Right renal cortex interstitium (tissue), 3 donors: ENCODE measurements at regions not wholly inside any gene's neighbourhood (a gene's known extent, or its start where the extent isn't known, plus 50 kb on each side); places are given as distances from the start of the nearest gene placed in this dataset.

Source experiments
- DNase-seq, 3 donors: peaks; one replicate each; pipeline ENCODE4 v3.0.0-alpha.2; 2013; ENCODE audit warnings: low read depth in 3 of 3, low spot score in 2 of 3

DNA sequence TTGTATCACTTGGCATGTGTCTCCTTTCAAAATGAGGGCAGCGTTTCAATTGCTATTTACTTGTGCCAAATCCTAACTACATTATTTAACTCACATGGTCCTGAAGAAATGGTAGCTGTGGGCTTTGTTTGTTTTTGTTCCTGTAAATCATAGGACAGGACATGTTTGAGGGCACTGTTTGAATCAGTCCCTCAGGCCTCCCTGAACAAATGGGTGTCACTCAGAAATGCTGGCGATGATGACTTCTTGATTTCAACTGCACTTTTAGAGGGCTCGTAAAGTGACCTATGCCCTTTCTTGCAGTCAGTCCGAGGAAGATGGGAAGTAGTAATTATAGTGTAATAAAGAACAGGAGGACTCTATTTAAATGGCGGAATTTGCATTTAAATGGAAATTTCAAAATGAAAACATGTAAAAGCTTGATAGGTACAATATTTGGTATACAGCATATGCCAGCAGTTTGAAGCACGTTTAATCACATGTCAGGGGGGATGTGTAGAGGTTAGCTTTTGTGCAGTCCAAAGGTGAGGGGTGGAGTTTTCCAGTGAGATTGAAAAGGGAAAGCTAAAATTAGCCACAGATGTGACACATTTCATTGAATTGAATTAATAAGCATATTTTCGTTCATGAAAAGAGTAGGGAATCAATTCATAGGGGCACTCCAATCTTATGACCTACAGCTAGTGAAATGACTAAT lies 1958.7 kb upstream of the IGFBP7 start:
- no peak for DNase-seq

DNA sequence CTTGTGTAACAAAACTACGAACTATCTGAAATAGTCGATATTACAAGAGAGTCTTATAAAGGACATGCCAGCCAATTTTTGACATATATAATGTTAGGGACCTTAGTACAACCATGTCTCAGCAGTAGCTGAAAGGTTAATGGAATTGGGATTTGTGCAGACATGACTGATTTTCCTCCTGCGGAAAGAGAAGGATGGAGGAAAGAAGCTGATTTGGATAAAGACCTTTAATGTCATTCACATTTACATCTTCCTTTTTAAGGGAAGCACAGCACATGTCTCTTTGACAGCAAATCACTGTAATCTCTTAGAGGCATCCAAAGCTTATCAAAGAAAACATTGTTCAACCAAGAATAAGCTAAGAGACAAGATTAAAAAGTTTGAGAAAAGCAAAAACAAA lies 1976.2 kb upstream of the IGFBP7 start:
- no peak for DNase-seq

DNA sequence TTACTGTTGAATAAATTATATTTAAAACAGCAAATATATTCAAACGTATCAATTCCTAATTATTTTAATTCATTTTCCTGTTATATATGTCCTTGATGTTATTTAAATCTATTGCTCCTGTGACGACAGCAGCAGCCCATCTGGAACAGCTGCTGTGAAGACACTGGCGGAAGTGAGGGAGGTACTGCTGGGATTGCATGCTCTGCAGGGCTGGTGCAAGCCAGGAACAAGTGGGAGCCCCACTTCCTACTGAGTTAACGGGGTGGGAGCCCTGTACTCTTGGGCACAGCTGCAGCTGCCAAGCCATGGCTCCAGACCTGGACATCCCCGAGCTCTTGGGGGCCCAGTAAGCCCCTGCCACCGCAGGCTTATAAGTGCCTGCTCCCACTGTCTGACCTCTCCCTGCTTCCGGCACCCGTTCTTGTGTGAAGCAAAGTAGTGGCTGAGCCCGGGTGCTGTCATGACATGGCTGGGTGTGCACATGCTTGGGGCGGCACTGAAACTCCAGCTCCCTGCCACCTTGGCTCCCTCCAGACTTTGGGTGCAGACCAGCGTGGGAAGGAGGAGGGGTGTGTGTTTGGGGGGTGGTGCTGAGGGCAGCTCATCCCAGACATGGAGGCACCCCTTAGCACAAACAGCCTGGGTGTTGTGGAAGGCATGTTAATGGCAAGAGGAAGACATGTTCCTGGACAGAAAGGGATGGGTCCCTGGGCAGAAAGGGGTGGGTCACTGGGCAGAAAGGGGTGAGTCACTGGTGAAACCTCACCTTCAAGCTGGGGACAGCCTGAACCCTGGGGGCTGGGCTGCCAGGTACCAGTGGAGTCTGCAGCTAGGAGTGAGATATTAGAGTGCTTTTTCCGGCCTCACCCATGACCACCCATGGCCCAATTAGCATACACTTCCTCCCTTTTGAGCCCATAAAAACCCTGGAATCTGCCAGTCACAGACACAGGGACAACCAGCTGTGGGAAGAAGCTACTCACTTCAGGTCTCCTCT lies 1981.3 kb upstream of the IGFBP7 start:
- DNase-seq = no peak

DNA sequence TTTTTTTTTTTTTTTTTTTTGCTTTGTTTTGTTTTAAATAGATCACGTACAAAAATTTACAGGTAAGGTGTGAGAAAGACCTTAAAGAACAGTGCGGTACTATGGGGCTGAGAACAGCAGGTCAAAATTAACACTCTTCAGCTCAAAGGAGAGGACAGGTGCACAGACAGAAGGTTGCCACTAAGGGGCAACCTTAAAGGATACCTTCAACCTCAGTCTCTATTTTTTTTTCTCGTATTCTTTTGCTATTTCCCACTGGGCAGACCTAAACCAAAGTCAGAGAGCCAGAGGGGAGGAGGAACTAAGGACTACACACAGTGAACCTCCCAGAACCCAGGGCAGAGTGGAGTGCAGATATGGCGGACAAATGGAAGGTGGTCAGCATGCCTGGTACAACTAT lies 1984.3 kb upstream of the IGFBP7 start:
- DNase-seq = no peak

DNA sequence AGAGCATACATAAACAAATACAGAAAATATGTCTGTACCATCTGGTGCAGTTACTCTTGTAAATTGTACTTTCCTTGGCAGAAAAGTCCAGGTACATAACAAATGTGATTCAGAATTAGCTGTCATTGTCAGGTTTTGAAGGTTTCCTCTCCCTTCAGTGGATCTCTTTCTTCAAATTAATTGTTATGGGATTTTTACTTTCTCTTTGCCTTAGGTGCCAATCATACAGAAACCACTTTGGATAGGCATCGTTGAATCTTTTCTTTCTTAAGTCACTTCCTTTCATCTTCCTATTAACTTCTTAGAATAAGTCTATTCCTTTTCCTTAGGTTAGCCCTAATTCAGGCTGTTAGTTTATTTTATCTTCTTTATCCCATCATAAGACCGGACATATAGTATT lies 1992.1 kb upstream of the IGFBP7 start:
- DNase-seq = no peak

DNA sequence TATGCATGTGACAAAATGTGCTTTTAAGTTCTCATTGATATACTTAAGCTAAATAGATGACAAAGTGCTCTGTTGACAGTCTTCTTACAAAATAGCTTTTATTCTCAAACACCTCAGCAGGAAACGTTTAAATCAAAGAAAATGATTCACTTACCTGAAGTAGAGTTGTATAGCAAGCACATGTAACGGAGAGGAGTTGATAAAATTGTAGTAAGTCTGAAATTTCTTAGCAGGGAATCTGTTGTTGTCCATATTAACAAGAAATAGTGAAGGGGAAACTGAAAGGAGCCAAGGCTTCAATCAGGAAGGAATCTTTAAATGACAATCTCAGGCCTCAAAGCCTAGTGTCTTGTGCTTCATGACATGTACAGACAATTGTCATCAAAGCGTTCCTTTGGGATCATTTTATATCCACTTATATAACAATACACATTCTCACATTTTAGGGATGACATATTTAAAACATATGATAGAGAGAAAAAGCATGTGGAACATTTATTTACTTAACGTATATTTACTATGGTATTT lies 2010.2 kb upstream of the IGFBP7 start:
- no peak for DNase-seq

DNA sequence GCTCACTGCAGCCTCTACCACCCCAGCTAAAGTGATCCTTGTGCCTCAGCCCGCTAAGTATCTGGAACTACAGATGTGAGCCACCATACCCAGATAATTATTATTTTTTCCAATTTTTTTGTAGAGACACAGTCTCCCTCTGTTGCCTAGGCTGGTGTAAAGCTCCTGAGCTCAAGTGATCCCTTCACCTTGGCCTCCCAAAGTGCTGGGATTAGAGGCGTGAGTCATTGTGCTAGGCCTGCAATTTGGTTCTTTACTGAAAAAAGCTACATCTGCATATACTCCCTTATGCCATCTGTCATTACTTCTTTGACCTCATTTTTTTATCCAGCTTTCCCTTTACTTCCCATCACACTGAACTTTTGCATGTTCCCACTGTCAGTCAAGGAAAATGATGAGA lies 2012.4 kb upstream of the IGFBP7 start:
- DNase-seq = no peak

DNA sequence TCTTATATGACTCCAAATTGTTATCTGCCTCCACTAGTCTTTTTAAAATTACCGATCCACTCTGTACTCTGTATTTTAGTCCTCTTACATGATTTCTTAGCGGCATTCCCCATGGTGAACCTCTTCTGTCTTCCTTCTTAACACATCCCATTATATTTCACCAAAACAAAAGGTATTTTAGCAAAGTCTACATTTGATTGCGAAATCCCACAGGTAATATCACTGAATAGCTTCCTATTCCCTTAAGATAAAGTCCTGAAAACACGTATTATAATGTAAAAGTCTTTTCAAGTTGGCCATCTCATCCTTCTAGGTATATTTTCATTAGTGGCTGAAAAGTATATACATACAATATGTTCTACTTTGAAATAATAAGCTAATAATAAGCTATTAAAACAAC lies 2016.0 kb upstream of the IGFBP7 start:
- DNase-seq = no peak

DNA sequence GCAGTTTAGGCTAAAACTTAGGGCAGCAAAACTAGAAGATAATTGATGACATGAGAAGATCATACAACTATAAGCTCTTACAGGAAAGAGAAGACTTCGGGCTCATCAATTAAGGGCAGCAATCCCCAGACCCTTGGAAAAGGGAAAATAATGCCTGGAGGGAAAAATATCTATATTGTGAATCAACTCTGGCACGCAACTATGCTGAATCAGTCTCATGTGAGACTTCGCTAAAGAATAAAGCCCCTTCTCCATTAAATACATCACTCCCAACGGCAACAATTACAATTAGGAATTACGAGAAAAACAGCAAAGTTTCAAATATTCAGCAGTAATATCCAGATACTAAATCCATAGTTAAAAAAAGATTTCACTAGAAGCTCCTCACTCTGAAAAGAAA lies 2016.8 kb upstream of the IGFBP7 start:
- no peak for DNase-seq

DNA sequence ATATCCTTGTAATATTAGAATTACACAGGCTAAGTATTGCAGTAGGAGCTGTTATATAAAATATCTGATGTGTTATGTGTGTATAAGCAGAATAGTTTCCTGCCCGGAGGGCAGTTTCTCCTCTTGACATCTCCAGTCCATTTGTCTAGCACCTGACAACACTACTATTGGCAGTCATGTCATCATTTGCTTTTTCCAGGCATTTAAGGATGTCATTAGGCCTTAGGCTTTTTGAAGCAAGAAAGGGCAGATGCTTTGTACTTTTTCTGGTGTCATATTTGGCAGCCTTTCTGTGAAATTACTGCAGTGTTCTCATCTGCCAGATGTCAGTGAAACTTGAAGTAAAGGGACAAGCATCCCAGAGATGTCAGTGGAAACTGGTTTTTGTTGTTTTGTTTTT lies 2017.6 kb upstream of the IGFBP7 start:
- DNase-seq = no peak

DNA sequence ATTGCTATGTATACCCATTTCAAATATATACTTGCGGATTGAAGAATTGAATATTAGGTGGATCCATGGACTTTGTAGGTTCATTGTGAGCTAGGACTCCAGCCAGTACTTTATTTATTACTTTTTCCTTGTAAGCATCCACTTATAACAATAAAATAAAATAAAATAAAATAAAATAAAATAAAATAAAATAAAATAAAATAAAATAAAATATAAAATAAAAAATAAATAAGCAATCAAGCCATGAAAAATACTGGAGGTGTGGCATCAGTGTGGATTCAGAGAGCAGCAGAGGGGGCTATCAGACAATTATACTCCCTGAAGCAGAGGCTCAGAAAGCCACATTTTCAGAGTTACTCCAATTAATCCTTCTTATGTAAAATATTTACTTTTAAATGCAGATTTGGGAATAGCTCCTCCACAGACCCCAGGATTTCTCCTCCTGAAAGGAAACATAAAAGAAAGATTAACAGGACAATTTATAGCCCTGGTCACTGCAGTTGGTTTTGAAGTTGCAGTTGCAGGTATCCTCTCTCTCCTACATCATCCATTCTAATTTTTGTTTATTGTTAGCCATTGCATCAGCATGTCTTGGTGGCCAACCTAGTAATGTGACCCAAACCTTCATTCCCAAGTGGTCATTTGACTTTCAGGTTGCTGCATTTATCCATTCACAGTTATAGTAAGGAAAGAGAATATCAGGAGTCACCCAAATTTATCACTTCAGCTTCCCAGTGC lies 2025.2 kb upstream of the IGFBP7 start:
- no peak for DNase-seq

DNA sequence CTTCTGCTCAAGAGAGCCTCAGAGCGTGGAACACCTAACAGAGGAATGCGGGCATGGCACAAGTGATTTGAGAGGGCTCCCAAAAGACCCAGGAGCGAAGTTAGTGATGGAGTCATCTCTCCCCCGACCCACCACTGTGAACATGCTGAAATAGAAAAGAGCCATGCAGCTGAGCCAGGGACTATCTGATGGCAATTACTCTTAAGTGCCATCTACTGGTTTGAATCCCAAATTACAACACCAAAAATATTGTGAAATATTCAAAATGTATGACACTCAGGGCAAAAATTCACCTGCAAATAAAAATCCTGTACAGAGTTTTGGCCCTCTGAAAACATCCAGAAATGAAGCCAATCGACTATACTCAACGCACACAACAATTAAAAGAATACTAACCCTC lies 2038.9 kb upstream of the ADGRL3 start:
- no peak for DNase-seq

DNA sequence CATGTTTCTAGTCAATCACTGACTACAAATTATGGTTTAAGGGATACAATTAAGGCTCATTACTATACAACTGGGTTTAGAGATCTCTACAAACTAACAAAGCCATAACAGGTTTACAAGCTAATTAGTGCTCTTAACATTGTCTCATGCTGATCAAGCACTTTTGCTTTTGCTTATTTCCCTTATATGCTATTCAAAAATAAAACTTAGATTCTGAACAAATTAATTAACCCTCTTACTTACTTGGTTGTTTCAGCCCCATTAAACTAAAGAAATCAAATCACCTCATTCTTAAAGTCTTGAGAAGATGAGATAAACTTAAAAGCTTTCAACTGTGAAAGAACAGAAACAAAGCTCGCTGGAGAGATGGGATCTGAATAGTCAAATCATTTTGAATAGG lies 2024.5 kb upstream of the ADGRL3 start:
- DNase-seq = no peak

DNA sequence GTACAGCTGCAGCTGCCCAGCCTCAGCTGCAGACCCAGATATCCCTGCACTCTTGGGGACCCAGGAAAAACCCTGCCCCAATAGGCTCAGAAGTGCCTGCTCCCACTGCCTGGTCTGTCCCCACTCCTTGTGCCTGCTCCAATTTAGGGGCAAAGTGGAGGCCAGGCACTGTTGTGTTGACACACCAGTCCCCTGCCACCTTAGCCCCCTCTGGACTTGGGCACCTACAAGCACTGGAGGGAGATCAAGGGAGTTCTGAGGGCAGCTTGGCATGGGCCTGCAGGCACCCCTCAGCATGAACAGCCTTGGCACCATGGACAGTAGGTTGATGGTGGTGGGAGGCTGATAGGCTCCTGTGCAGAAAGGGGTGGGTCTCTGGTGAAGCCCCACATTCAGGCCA lies 2020.8 kb upstream of the ADGRL3 start:
- DNase-seq = no peak

DNA sequence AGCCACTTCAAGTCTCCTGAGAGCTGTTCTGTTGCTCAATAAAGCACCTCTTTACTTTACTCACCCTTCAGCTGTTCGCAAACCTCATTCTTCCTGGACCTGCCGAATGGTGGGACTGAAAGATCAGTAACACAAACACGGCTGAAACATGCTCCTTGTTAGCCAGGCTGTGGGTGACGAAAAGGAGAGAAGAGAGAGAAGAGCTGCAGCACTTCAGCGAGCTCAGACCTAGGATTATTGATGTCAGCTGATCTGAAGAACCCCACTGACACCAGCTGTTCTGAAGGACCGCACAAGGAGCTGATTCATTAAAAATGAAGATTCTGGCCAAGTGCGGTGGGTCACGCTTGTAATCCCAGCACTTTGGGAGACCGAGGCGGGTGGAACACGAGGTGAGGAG lies 2020.0 kb upstream of the ADGRL3 start:
- DNase-seq = no peak

DNA sequence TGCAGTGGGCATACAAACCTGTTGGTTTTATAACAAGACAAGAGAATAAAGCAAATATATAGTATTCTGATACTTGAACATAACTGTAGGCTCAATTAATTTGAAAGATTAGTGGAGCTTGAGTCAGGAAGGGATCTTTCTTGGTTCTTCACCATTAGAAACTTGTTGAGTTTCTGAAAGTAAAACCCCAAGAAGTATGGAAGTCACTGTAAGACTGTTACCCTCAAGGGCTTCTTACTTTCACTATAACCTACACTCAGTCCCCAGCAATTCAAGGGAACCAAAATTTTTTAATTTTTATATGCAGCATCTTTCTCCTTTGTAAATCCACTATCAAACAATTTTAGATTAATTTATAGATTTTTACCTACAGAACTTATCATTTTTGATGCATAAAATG lies 2019.2 kb upstream of the ADGRL3 start:
- no peak for DNase-seq

DNA sequence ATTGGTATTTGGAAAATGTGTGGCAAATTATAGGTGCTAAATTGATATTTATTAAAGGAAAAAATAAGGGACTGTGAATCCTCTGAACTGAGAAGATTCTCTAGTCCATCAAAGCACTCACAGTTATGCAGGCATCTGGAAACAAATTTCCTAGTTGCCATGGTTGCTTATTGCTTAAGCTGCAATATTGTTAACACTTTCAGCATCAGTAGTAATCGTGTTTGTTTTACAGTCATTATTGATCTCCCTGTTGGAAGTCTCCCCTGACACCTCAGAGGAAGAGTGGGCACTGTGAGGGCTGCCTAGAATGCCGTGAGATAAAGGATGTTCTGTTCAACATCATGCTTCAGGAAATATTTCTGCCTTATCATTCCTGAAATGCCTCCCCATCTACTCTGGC lies 2004.3 kb upstream of the ADGRL3 start:
- DNase-seq = no peak

DNA sequence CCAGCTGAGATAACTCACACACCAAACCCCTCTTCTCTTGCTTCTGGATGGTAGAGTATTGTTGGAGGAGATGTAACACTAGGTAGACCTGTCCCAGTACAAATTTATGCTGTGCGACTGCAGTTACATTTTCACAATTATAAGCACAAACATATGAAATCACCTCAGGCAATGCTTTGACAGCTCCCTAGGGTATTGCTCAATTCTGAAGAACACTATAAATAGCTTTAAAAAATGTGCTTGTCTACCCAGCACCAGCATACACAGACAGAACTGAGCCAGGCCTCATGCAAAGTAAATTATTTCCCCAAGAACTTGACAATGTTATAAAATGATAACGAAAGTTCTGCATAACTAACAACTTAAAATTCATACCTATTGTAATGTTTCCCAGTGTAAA lies 1999.1 kb upstream of the ADGRL3 start:
- DNase-seq = no peak

DNA sequence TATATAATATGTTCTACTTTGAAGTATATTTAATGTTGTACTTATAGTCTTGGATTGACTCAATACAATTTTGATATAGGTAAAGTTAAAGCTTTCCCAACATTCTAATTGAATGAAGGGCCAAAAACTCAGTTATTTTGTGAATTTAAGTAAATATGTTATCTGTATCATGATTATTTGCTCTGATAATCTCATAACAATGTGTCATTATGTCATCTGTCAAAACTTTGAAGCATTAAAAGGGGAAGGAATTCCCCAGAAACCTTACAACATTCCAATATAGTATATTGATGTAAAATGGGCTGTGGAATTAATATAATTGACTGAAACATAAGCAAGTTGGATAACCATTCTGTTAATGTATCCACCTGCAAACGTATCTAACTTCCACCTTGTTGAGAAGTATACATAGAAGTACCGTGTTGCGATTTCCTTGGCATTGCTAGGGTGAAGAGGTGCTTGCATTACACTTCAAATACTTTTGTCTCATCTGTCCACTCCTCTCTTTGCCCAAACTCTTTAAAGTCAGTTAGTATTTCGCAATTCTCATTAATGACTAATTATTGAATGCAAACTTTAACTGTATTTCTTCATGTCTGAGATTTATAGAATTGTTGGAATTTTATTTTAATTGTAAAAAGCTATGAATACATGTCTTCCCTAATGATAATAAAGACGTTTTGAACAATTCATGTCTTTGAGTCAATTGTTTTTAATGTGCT lies 1982.1 kb upstream of the ADGRL3 start:
- no peak for DNase-seq

DNA sequence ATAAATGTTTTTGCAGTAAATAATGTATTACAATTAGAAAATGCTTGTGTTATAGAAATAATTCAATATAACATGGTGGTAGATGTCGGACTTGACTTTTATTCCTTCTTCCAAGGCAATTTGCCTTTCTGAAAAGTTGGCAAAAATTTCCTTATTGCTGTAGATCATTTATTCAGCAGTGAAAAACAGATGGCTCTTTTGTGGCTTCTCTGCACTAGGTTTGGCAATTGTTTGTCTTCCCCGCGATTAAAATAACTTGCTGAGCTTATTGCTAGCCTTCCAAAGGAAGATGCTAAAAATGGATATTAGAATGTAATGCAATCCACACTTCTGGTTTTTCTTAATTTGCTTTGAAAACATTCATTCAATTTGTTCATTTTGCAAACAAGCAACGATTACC lies 1977.9 kb upstream of the ADGRL3 start:
- DNase-seq = no peak
